K562 (cell line): ENCODE measurements at regions not wholly inside any gene's neighbourhood (a gene's known extent, or its start where the extent isn't known, plus 50 kb on each side); places are given as distances from the start of the nearest gene placed in this dataset.
A peak's percentile ranks its signal among the peaks of the same experiment; 100 is the strongest.

Experiments used
- ATAC-seq: fragments of 200-7000 bp; cut with Tn5 transposase; 3 replicates; pipeline ENCODE4 v1.9.1; 2020; ENCODE audit warnings: moderate library complexity
- BruUV-seq: library from RNA; stranded (reverse); fragments of 400-500 nt; replicated peaks from 2 replicates; lab custom pipeline; 2021; lab: Mats Ljungman, UMichigan
- CTCF ChIA-PET: fragments of 300-600 bp; formaldehyde crosslinking; extraction: SDS; loops from one replicate; lab custom pipeline; 2021; ENCODE audit warnings: low intra/inter-chr PET ratio; lab: Yijun Ruan, JAX
- POLR2A ChIA-PET: fragments of 300-600, 350-650 bp; sonication (Branson Sonifier 250); formaldehyde crosslinking; extraction: SDS; loops from one replicate; lab custom pipeline; 2021; ENCODE audit warnings: antibody characterized with exemption, inconsistent platforms; lab: Yijun Ruan, JAX
- DNase-seq, 4 experiments: peaks; one replicate each; pipeline versions ENCODE4 v3.0.0 to v3.0.0-alpha.2; 2011 to 2018; ENCODE audit warnings: low spot score in 3 of 4, mixed read lengths in 3 of 4; ENCODE audit errors: extremely low read depth in 1 of 4
- FAIRE-seq: peaks from 2 replicates; lab custom pipeline; 2011; peaks lifted over from hg19 to GRCh38; lab: Jason Lieb, UNC
- H2AFZ ChIP-seq: 2 replicates; pipeline ENCODE4 v1.6.0; 2011; ENCODE audit warnings: low read depth, low read length, control low read depth, inconsistent platforms
- H3K27ac ChIP-seq: fragments of 200-600 bp; 3 replicates; pipeline ENCODE4 v1.8.0; 2011; ENCODE audit warnings: low read depth, mild to moderate bottlenecking, control low read depth, inconsistent platforms, low read length, moderate library complexity, mixed read lengths; ENCODE audit errors: extremely low read depth
- H3K27me3 ChIP-seq, 2 experiments: fragments of 300-600 bp in 1 of 2; 2 replicates in 1 of 2; 3 replicates in 1 of 2; pipeline versions ENCODE4 v1.6.0 to v1.8.0; 2011; ENCODE audit warnings: inconsistent platforms in 2 of 2, low read length in 2 of 2, mild to moderate bottlenecking in 1 of 2, mixed read lengths in 1 of 2, moderate library complexity in 1 of 2; ENCODE audit not compliant: control insufficient read depth in 2 of 2, insufficient read depth in 2 of 2
- H3K36me3 ChIP-seq: fragments of 300-600 bp; 3 replicates; pipeline ENCODE4 v1.8.0; 2011; ENCODE audit warnings: mild to moderate bottlenecking, low read length, inconsistent platforms; ENCODE audit not compliant: control insufficient read depth, insufficient read depth
- H3K4me1 ChIP-seq, 2 experiments: fragments of 200-600 bp in 1 of 2; replicated peaks in 1 of 2; 2 replicates in 1 of 2; 3 replicates in 1 of 2; pipeline versions ENCODE4 v1.5.1 to v1.8.0; 2011; ENCODE audit warnings: inconsistent platforms in 2 of 2, low read length in 2 of 2, mild to moderate bottlenecking in 1 of 2, mixed read lengths in 1 of 2, moderate library complexity in 1 of 2; ENCODE audit not compliant: control insufficient read depth in 2 of 2, insufficient read depth in 2 of 2
- H3K4me2 ChIP-seq: 2 replicates; pipeline ENCODE4 v1.6.1; 2011; ENCODE audit warnings: low read length, control low read depth, inconsistent platforms, mixed read lengths; ENCODE audit not compliant: insufficient read depth
- H3K4me3 ChIP-seq: fragments of 200-600 bp; sonication (generic), shearing (Covaris generic); 2 replicates; pipeline ENCODE4 v1.5.1; 2016; ENCODE audit warnings: control low read depth, inconsistent platforms
- H3K79me2 ChIP-seq: fragments of 200-600 bp; 3 replicates; pipeline ENCODE4 v1.8.0; 2011; ENCODE audit warnings: low read length, inconsistent platforms; ENCODE audit not compliant: control insufficient read depth, insufficient read depth
- H3K9ac ChIP-seq, 2 experiments: 2 replicates each; pipeline versions ENCODE4 v1.6.0 to v1.6.1; 2011; ENCODE audit warnings: low read depth in 2 of 2, low read length in 2 of 2, control low read depth in 1 of 2, inconsistent platforms in 1 of 2, mild to moderate bottlenecking in 1 of 2, mixed read lengths in 1 of 2; ENCODE audit not compliant: insufficient read depth in 1 of 2
- H3K9me1 ChIP-seq: one replicate; pipeline ENCODE4 v1.6.0; 2011; ENCODE audit warnings: inconsistent platforms, mild to moderate bottlenecking, low read length, moderate library complexity; ENCODE audit not compliant: control insufficient read depth, insufficient read depth
- H3K9me3 ChIP-seq: replicated peaks from 2 replicates; pipeline ENCODE4 v1.5.1; 2011; ENCODE audit warnings: low read depth, low read length, inconsistent platforms; ENCODE audit not compliant: control insufficient read depth, insufficient read depth
- H4K20me1 ChIP-seq: replicated peaks from 2 replicates; pipeline ENCODE4 v1.6.1; 2011; ENCODE audit warnings: low read length, inconsistent platforms, mixed read lengths; ENCODE audit not compliant: control insufficient read depth, insufficient read depth
- ARID4B ChIP-seq: sonication (generic); formaldehyde crosslinking; IDR thresholded peaks from 2 replicates; pipeline ENCODE4 v1.8.0; 2022; ENCODE audit warnings: mild to moderate bottlenecking, missing genetic modification reagents
- ASH1L ChIP-seq: fragments of 450-650 bp; IDR thresholded peaks from 2 replicates; pipeline ENCODE4 v1.6.1; 2018; ENCODE audit warnings: borderline replicate concordance, mild to moderate bottlenecking, low read depth; ENCODE audit not compliant: partially characterized antibody
- CBX5 ChIP-seq: IDR thresholded peaks from 2 replicates; pipeline ENCODE4 v1.6.1; 2014; ENCODE audit warnings: low read depth, borderline replicate concordance
- CBX8 ChIP-seq: fragments of 200-600 bp; sonication (generic); IDR thresholded peaks from 2 replicates; pipeline ENCODE4 v1.6.1; 2012; ENCODE audit warnings: borderline replicate concordance, mixed run types, low read depth, mild to moderate bottlenecking, moderate library complexity, mixed read lengths, low read length, control low read depth, inconsistent platforms; ENCODE audit not compliant: poor library complexity, severe bottlenecking; ENCODE audit errors: extremely low read depth
- DIDO1 ChIP-seq: fragments of 450-650 bp; IDR thresholded peaks from 2 replicates; pipeline ENCODE4 v1.6.1; 2016; ENCODE audit warnings: low read depth, missing biosample characterization, missing genetic modification characterization
- MTA1 ChIP-seq: fragments of 450-650 bp; IDR thresholded peaks from 2 replicates; pipeline ENCODE4 v1.6.1; 2017; ENCODE audit warnings: borderline replicate concordance
- NCOR1 ChIP-seq: fragments of 450-650 bp; IDR thresholded peaks from 2 replicates; pipeline ENCODE4 v1.6.1; 2016; ENCODE audit warnings: mild to moderate bottlenecking, moderate library complexity
- PTTG1 ChIP-seq: fragments of 450-650 bp; IDR thresholded peaks from 2 replicates; pipeline ENCODE4 v1.6.1; 2016; ENCODE audit warnings: low read depth, mild to moderate bottlenecking, missing genetic modification characterization, missing compliant biosample characterization
- RBM14 ChIP-seq: fragments of 200-400 bp; formaldehyde crosslinking; IDR thresholded peaks from 2 replicates; pipeline ENCODE4 v1.6.1; 2018; ENCODE audit warnings: low read depth, mild to moderate bottlenecking, low read length, moderate library complexity, borderline replicate concordance; ENCODE audit not compliant: insufficient read depth
- SMARCB1 ChIP-seq: IDR thresholded peaks from 2 replicates; pipeline ENCODE4 v1.6.1; 2011; ENCODE audit warnings: improper control_type of control experiment, low read depth; ENCODE audit not compliant: insufficient read length
- TAF7 ChIP-seq: fragments of 450-650 bp; IDR thresholded peaks from 2 replicates; pipeline ENCODE4 v1.6.1; 2016; ENCODE audit warnings: missing genetic modification characterization, missing compliant biosample characterization
- ZNF239 ChIP-seq: fragments of 250-450 bp; sonication (Bioruptor Pico); IDR thresholded peaks from 2 replicates; pipeline ENCODE4 v1.4.0; 2020; ENCODE audit warnings: mild to moderate bottlenecking
- ZNF354B ChIP-seq: fragments of 250-450 bp; sonication (Bioruptor Pico); IDR thresholded peaks from 2 replicates; pipeline ENCODE4 v1.4.0; 2020
- ZNF609 ChIP-seq: sonication (generic); formaldehyde crosslinking; IDR thresholded peaks from 2 replicates; pipeline ENCODE4 v1.8.1; 2023; ENCODE audit warnings: missing genetic modification reagents, mild to moderate bottlenecking, borderline replicate concordance
- WGBS: fragments of 100-300 bp; shearing (Covaris generic); methylation state at CpG from one replicate; pipeline ENCODE4 v1.1.6; 2016; ENCODE audit warnings: low coverage, mixed read lengths; ENCODE audit not compliant: insufficient coverage; ENCODE audit errors: missing lambda C conversion rate; 5-methylcytosine and 5-hydroxymethylcytosine counted together
- in situ Hi-C: fragments of 300-500 bp; cut with MboI; formaldehyde crosslinking; loops from 4 replicates; pipeline ENCODE4 v1.15.0; 2018; ENCODE audit warnings: inconsistent platforms, mixed read lengths
- intact Hi-C: fragments of 100-400 bp; cut with micrococcal nuclease; formaldehyde crosslinking; loops from 2 replicates; pipeline ENCODE4 v1.14.2; 2022

- Histone ChIP-seq H3K36me3 (no peaks in the 10 kb centered on the region), H3K4me3 (no peak overlapping the region), H3K27me3 (no peaks in the 10 kb centered on the region), H4K20me1 (no peaks in the 10 kb centered on the region), H3K9ac (peak overlapping the region in 1 of 2 experiments; percentile 37; a peak in 1 of 4 replicates), H3K27ac (peak overlapping the region; percentile 76), H3K9me1 (no peaks in the 10 kb centered on the region), H2AFZ (peak overlapping the region; percentile 42; the same call in 1 of the 2 replicates), H3K4me2 (peak overlapping the region; percentile 29), H3K79me2 (no peaks in the 10 kb centered on the region), H3K4me1 (peaks cover 0 to 14% of the 10 kb centered on the region in 2 experiments; a peak in 2 of 5 replicates), H3K9me3 (peaks cover 3% of the 10 kb centered on the region; the same call in 1 of the 2 replicates)
- FAIRE-seq = no peak
- in situ Hi-C loops (no loop called here), intact Hi-C loops (loop anchor here (5.0 kb wide), 1 partner anchor 45 kb away; no protein-coding TSS in a partner anchor)
- peak in 2 of 4 experiments; percentile 19 to 53 for DNase-seq
- CTCF ChIA-PET = no interaction called here
- POLR2A ChIA-PET = interaction anchor here (0.8 kb wide), 1 partner anchor 8 kb away, joined by 3 read pairs; no protein-coding TSS in a partner anchor
- BruUV-seq = no TSS peak
- WGBS = 10% methylated on average over 4 of the region's 4 CpGs
- ATAC-seq = peak; percentile 75
- TF ChIP-seq MTA1 (no peak), TAF7 (tag) (no peak), ZNF239 (CRISPR knock-in tag) (no peak), ZNF609 (no peak), SMARCB1 (no peak), ARID4B (CRISPR knock-in tag) (no peak), CBX5 (no peak), PTTG1 (tag) (no peak), ASH1L (no peak), DIDO1 (tag) (no peak), ZNF354B (CRISPR knock-in tag) (no peak), CBX8 (no peak), RBM14 (no peak), NCOR1 (no peak)
These were observed 243.4 kb upstream of the SEMA3C start for GRCh38 chr7:81162234-81162633.
